HepG2 (cell line): ENCODE measurements at regions not wholly inside any gene's neighbourhood (a gene's known extent, or its start where the extent isn't known, plus 50 kb on each side); places are given as distances from the start of the nearest gene placed in this dataset.

Experiments used
- ATAC-seq: fragments of 200-7000 bp; cut with Tn5 transposase; 3 replicates; pipeline ENCODE4 v1.9.1; 2020; ENCODE audit warnings: mild to moderate bottlenecking, moderate library complexity
- BruUV-seq: library from RNA; stranded (reverse); fragments of 400-500 nt; replicated peaks from 2 replicates; lab custom pipeline; 2021; lab: Mats Ljungman, UMichigan
- CTCF ChIA-PET: fragments of 300-600 bp; formaldehyde crosslinking; extraction: SDS; loops from one replicate; lab custom pipeline; 2021; ENCODE audit warnings: low total read pairs, inconsistent platforms, low intra/inter-chr PET ratio; lab: Yijun Ruan, JAX
- POLR2A ChIA-PET: fragments of 350-600 bp; sonication (Branson Sonifier 250); formaldehyde crosslinking; loops from one replicate; lab custom pipeline; 2020; ENCODE audit warnings: antibody characterized with exemption, inconsistent platforms; lab: Yijun Ruan, JAX
- DNase-seq: peaks from one replicate; pipeline ENCODE4 v3.0.0-alpha.2; 2015; ENCODE audit warnings: low spot score
- FAIRE-seq: peaks from 3 replicates; lab custom pipeline; 2011; peaks lifted over from hg19 to GRCh38; lab: Jason Lieb, UNC
- H2AFZ ChIP-seq: one replicate; pipeline ENCODE4 v1.6.1; 2011; ENCODE audit warnings: low read length, inconsistent platforms
- H3K27ac ChIP-seq: fragments of 300-600 bp; 3 replicates; pipeline ENCODE4 v1.8.0; 2011; ENCODE audit warnings: mixed run types, mild to moderate bottlenecking, mixed read lengths, low read length, inconsistent platforms; ENCODE audit not compliant: insufficient read depth; ENCODE audit errors: extremely low read length
- H3K27me3 ChIP-seq, 2 experiments: fragments of 200-600 bp in 1 of 2; 2 replicates in 1 of 2; 3 replicates in 1 of 2; pipeline versions ENCODE4 v1.6.0 to v1.8.0; 2011; ENCODE audit warnings: low read length in 2 of 2, mild to moderate bottlenecking in 2 of 2, moderate library complexity in 2 of 2, inconsistent platforms in 1 of 2; ENCODE audit not compliant: insufficient read depth in 2 of 2, control insufficient read depth in 1 of 2
- H3K36me3 ChIP-seq, 2 experiments: fragments of 200-600 bp in 1 of 2; replicated peaks in 1 of 2; 2 replicates in 1 of 2; 3 replicates in 1 of 2; pipeline versions ENCODE4 v1.5.1 to v1.8.0; 2011; ENCODE audit warnings: low read length in 2 of 2, inconsistent platforms in 1 of 2; ENCODE audit not compliant: insufficient read depth in 2 of 2, control insufficient read depth in 1 of 2
- H3K4me1 ChIP-seq: 2 replicates; pipeline ENCODE4 v1.5.1; 2012; ENCODE audit warnings: low read length, inconsistent platforms; ENCODE audit not compliant: insufficient read depth
- H3K4me2 ChIP-seq: 2 replicates; pipeline ENCODE4 v1.6.0; 2011; ENCODE audit warnings: low read depth, low read length, inconsistent platforms
- H3K4me3 ChIP-seq, 3 experiments: fragments of 200-600 bp in 1 of 3; sonication (generic), shearing (Covaris generic) in 1 of 3; replicated peaks in 1 of 3; 2 replicates each; pipeline ENCODE4 v1.5.1; 2011 to 2016; ENCODE audit warnings: low read length in 3 of 3, inconsistent platforms in 2 of 3, low read depth in 2 of 3, mild to moderate bottlenecking in 2 of 3, control low read depth in 1 of 3, mixed read lengths in 1 of 3; ENCODE audit not compliant: insufficient read depth in 1 of 3
- H3K79me2 ChIP-seq: one replicate; pipeline ENCODE4 v1.6.1; 2011; ENCODE audit warnings: low read length, inconsistent platforms; ENCODE audit not compliant: insufficient read depth
- H3K9ac ChIP-seq: 2 replicates; pipeline ENCODE4 v1.6.0; 2011; ENCODE audit warnings: mild to moderate bottlenecking, low read depth, low read length, inconsistent platforms; ENCODE audit not compliant: insufficient read depth
- H3K9me3 ChIP-seq: 2 replicates; pipeline ENCODE4 v1.5.1; 2012; ENCODE audit warnings: mild to moderate bottlenecking, low read length
- H4K20me1 ChIP-seq: 2 replicates; pipeline ENCODE4 v1.6.0; 2011; ENCODE audit warnings: inconsistent platforms, mild to moderate bottlenecking, low read length, moderate library complexity; ENCODE audit not compliant: insufficient read depth
- CEBPG ChIP-seq: IDR thresholded peaks from 2 replicates; pipeline ENCODE4 v1.6.1; 2016
- ELF1 ChIP-seq: sonication (generic); formaldehyde crosslinking; IDR thresholded peaks from 2 replicates; pipeline ENCODE4 v1.4.0; 2020; ENCODE audit warnings: missing genetic modification reagents
- GATAD2A ChIP-seq: IDR thresholded peaks from 2 replicates; pipeline ENCODE4 v1.6.1; 2016
- GZF1 ChIP-seq: sonication (generic); formaldehyde crosslinking; IDR thresholded peaks from 2 replicates; pipeline ENCODE4 v1.5.1; 2020; ENCODE audit warnings: mild to moderate bottlenecking, missing genetic modification reagents
- HDAC2 ChIP-seq: sonication (generic); formaldehyde crosslinking; IDR thresholded peaks from 2 replicates; pipeline ENCODE4 v1.4.0; 2020; ENCODE audit warnings: missing genetic modification reagents
- MEIS1 ChIP-seq: sonication (generic); formaldehyde crosslinking; IDR thresholded peaks from 2 replicates; pipeline ENCODE4 v1.9.0; 2021; ENCODE audit warnings: mild to moderate bottlenecking, missing genetic modification reagents, moderate library complexity, borderline replicate concordance
- TCF7 ChIP-seq: sonication (generic); IDR thresholded peaks from 2 replicates; pipeline ENCODE4 v1.6.1; 2016; ENCODE audit warnings: antibody characterized with exemption, low read depth
- THAP11 ChIP-seq: IDR thresholded peaks from 2 replicates; pipeline ENCODE4 v1.6.1; 2016; ENCODE audit warnings: missing biosample characterization, missing genetic modification reagents
- XRCC5 ChIP-seq: fragments of 200-400 bp; formaldehyde crosslinking; optimal IDR thresholded peaks from 2 replicates; pipeline ENCODE3; 2017; ENCODE audit warnings: mild to moderate bottlenecking, low read length
- ZFP1 ChIP-seq: IDR thresholded peaks from 2 replicates; pipeline ENCODE4 v1.6.1; 2016
- ZNF333 ChIP-seq: sonication (generic); formaldehyde crosslinking; IDR thresholded peaks from 2 replicates; pipeline ENCODE4 v1.4.0; 2020; ENCODE audit warnings: mild to moderate bottlenecking, missing genetic modification reagents, borderline replicate concordance
- ZNF337 ChIP-seq: sonication (generic); formaldehyde crosslinking; IDR thresholded peaks from 2 replicates; pipeline ENCODE4 v1.5.1; 2020; ENCODE audit warnings: missing genetic modification reagents, low read depth, mild to moderate bottlenecking, borderline replicate concordance
- ZNF567 ChIP-seq: sonication (generic); formaldehyde crosslinking; IDR thresholded peaks from 2 replicates; pipeline ENCODE4 v1.8.1; 2023; ENCODE audit warnings: mild to moderate bottlenecking, missing genetic modification reagents, borderline replicate concordance
- ZNF747 ChIP-seq: sonication (generic); formaldehyde crosslinking; IDR thresholded peaks from 2 replicates; pipeline ENCODE4 v1.8.1; 2023; ENCODE audit warnings: missing genetic modification reagents, mild to moderate bottlenecking, borderline replicate concordance
- WGBS: methylation state at CpG from one replicate; pipeline ENCODE4 v1.1.6; 2017; ENCODE audit warnings: low lambda C conversion rate; 5-methylcytosine and 5-hydroxymethylcytosine counted together
- in situ Hi-C: cut with HindIII; loops from 2 replicates; pipeline ENCODE4 v1.10.0; 2017; ENCODE audit warnings: low pct_unique_long_range_greater_than_20kb; ENCODE audit not compliant: extremely low pct_ligation_motif_present
- intact Hi-C: fragments of 100-400 bp; cut with micrococcal nuclease; formaldehyde crosslinking; loops from one replicate; pipeline ENCODE4 v1.10.0; 2022; ENCODE audit not compliant: unreplicated experiment
- TF ChIP-seq, protein P1 (sequence below): IDR thresholded peaks from 2 replicates; pipeline ENCODE4 v1.6.1; 2016; ENCODE audit warnings: mild to moderate bottlenecking, missing biosample characterization, missing genetic modification reagents
- TF ChIP-seq, protein P2 (sequence below): sonication (generic); formaldehyde crosslinking; IDR thresholded peaks from 2 replicates; pipeline ENCODE4 v1.4.0; 2020; ENCODE audit warnings: missing genetic modification reagents
- TF ChIP-seq, protein P3 (sequence below): sonication (generic); formaldehyde crosslinking; conservative IDR thresholded peaks from 2 replicates; pipeline ENCODE4 v1.4.0; 2020; ENCODE audit warnings: missing genetic modification reagents

DNA sequence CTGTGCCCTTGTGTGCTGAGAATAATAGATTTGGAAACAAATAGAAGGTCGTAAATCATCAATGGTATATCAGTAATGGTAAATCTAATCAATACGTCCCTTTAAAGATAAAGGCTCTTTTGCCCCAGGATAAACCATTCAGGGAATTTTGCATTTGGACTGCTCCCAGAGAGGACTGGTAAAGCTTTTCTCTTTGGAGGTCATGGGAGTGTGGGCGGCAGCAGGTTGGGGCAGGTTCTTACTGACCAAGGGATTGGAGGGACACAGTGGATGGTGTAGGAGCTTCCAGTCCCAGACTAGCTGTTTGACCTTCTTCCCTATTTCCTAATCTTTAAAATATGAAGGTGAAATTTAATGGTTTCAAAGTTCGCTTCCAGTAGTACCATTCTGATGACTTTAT is 87.8 kb upstream of the NTF3 start:
- no peak for FAIRE-seq
- H3K4me1 ChIP-seq = no peaks in the 10 kb centered on the region
- H3K27ac ChIP-seq = no peak overlapping the region
- H3K9me3 ChIP-seq = no peaks in the 10 kb centered on the region
- no peaks in the 10 kb centered on the region for H4K20me1 ChIP-seq
- WGBS = 31% methylated on average over 4 of the region's 4 CpGs
- DNase-seq = no peak
- TF ChIP-seq ZNF567 (CRISPR knock-in tag) (no peak), HDAC2 (CRISPR knock-in tag) (no peak), MEIS1 (CRISPR knock-in tag) (no peak), TCF7 (no peak), ZNF747 (no peak), ELF1 (CRISPR knock-in tag) (no peak), THAP11 (CRISPR knock-in tag) (no peak), ZFP1 (no peak), ZNF337 (no peak), GZF1 (CRISPR knock-in tag) (no peak), ZNF333 (no peak), XRCC5 (no peak), CEBPG (CRISPR knock-in tag) (no peak), GATAD2A (CRISPR knock-in tag) (no peak)
- TF ChIP-seq, protein P1, sequence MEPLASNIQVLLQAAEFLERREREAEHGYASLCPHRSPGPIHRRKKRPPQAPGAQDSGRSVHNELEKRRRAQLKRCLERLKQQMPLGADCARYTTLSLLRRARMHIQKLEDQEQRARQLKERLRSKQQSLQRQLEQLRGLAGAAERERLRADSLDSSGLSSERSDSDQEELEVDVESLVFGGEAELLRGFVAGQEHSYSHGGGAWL = no peak
- TF ChIP-seq, protein P2, sequence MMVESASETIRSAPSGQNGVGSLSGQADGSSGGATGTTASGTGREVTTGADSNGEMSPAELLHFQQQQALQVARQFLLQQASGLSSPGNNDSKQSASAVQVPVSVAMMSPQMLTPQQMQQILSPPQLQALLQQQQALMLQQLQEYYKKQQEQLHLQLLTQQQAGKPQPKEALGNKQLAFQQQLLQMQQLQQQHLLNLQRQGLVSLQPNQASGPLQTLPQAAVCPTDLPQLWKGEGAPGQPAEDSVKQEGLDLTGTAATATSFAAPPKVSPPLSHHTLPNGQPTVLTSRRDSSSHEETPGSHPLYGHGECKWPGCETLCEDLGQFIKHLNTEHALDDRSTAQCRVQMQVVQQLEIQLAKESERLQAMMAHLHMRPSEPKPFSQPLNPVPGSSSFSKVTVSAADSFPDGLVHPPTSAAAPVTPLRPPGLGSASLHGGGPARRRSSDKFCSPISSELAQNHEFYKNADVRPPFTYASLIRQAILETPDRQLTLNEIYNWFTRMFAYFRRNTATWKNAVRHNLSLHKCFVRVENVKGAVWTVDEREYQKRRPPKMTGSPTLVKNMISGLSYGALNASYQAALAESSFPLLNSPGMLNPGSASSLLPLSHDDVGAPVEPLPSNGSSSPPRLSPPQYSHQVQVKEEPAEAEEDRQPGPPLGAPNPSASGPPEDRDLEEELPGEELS = no peak
- TF ChIP-seq, protein P3, sequence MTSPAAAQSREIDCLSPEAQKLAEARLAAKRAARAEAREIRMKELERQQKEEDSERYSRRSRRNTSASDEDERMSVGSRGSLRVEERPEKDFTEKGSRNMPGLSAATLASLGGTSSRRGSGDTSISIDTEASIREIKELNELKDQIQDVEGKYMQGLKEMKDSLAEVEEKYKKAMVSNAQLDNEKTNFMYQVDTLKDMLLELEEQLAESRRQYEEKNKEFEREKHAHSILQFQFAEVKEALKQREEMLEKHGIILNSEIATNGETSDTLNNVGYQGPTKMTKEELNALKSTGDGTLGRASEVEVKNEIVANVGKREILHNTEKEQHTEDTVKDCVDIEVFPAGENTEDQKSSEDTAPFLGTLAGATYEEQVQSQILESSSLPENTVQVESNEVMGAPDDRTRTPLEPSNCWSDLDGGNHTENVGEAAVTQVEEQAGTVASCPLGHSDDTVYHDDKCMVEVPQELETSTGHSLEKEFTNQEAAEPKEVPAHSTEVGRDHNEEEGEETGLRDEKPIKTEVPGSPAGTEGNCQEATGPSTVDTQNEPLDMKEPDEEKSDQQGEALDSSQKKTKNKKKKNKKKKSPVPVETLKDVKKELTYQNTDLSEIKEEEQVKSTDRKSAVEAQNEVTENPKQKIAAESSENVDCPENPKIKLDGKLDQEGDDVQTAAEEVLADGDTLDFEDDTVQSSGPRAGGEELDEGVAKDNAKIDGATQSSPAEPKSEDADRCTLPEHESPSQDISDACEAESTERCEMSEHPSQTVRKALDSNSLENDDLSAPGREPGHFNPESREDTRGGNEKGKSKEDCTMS = no peak
- intact Hi-C loops (no loop called here), in situ Hi-C loops (no loop called here)
- no peak overlapping the region for H3K4me2 ChIP-seq
- ChIA-PET CTCF (no interaction called here), POLR2A (no interaction called here)
- no peak overlapping the region for H3K9ac ChIP-seq
- H2AFZ ChIP-seq = no peak overlapping the region
- H3K4me3 ChIP-seq = no peak overlapping the region
- no peaks in the 10 kb centered on the region for H3K79me2 ChIP-seq
- H3K27me3 ChIP-seq = no peaks in the 10 kb centered on the region
- no peaks in the 10 kb centered on the region for H3K36me3 ChIP-seq
- no TSS peak for BruUV-seq
- ATAC-seq = no peak
